GM12878 (cell line): ENCODE measurements at regions not wholly inside any gene's neighbourhood (a gene's known extent, or its start where the extent isn't known, plus 50 kb on each side); places are given as distances from the start of the nearest gene placed in this dataset.

Experiments
- BMI1 ChIP-seq: fragments of 450-650 bp; IDR thresholded peaks from 2 replicates; pipeline ENCODE4 v1.6.1; 2016; ENCODE audit warnings: mild to moderate bottlenecking, moderate library complexity, borderline replicate concordance
- CHD2 ChIP-seq: IDR thresholded peaks from 2 replicates; pipeline ENCODE4 v1.6.1; 2011; ENCODE audit warnings: low read depth, low read length, improper control_type of control experiment, borderline replicate concordance
- EP300 ChIP-seq, 2 experiments: fragments of 150-350 bp in 1 of 2; IDR thresholded peaks; 2 replicates each; pipeline ENCODE4 v1.6.1; 2011 to 2012; ENCODE audit warnings: low read depth in 2 of 2, low read length in 2 of 2, borderline replicate concordance in 1 of 2, improper control_type of control experiment in 1 of 2, inconsistent platforms in 1 of 2; ENCODE audit not compliant: control insufficient read depth in 1 of 2
- FOXM1 ChIP-seq: IDR thresholded peaks from 2 replicates; pipeline ENCODE4 v1.6.1; 2012; ENCODE audit warnings: low read depth, mild to moderate bottlenecking, inconsistent platforms, low read length, moderate library complexity
- GABPA ChIP-seq: IDR thresholded peaks from 2 replicates; pipeline ENCODE4 v1.6.1; 2014; ENCODE audit warnings: antibody characterized with exemption, low read depth, mild to moderate bottlenecking, inconsistent platforms
- HCFC1 ChIP-seq: fragments of 150-350 bp; IDR thresholded peaks from 2 replicates; pipeline ENCODE4 v1.6.1; 2014; ENCODE audit warnings: low read length
- HDAC6 ChIP-seq: fragments of 200-600 bp; sonication (generic); IDR thresholded peaks from one replicate; pipeline ENCODE4 v1.8.0; 2017; ENCODE audit warnings: antibody characterized with exemption; ENCODE audit not compliant: unreplicated experiment
- JUND ChIP-seq: IDR thresholded peaks from 2 replicates; pipeline ENCODE4 v1.6.1; 2012; ENCODE audit warnings: low read depth, mild to moderate bottlenecking, low read length, improper control_type of control experiment, moderate library complexity
- MEF2A ChIP-seq: IDR thresholded peaks from 2 replicates; pipeline ENCODE4 v1.6.1; 2011; ENCODE audit warnings: low read depth, mild to moderate bottlenecking, low read length, moderate library complexity; ENCODE audit not compliant: insufficient read depth
- MTA2 ChIP-seq: fragments of 450-650 bp; IDR thresholded peaks from 2 replicates; pipeline ENCODE4 v1.6.1; 2016; ENCODE audit warnings: low read depth, mild to moderate bottlenecking, moderate library complexity
- MTA3 ChIP-seq: IDR thresholded peaks from 2 replicates; pipeline ENCODE4 v1.6.1; 2012; ENCODE audit warnings: low read length, inconsistent platforms, borderline replicate concordance
- MXI1 ChIP-seq: fragments of 150-350 bp; IDR thresholded peaks from 2 replicates; pipeline ENCODE4 v1.6.1; 2011; ENCODE audit warnings: low read depth, mild to moderate bottlenecking, inconsistent platforms, low read length, improper control_type of control experiment
- MYB ChIP-seq: fragments of 150-350 bp; IDR thresholded peaks from 2 replicates; pipeline ENCODE4 v1.6.1; 2014; ENCODE audit warnings: mild to moderate bottlenecking, low read depth, low read length, borderline replicate concordance
- RUNX3 ChIP-seq: IDR thresholded peaks from 2 replicates; pipeline ENCODE4 v1.6.1; 2012; ENCODE audit warnings: low read length, inconsistent platforms
- SIN3A ChIP-seq: IDR thresholded peaks from 2 replicates; pipeline ENCODE4 v1.6.1; 2012; ENCODE audit warnings: low read depth, low read length, improper control_type of control experiment
- SREBF2 ChIP-seq: IDR thresholded peaks from 2 replicates; pipeline ENCODE4 v1.6.1; 2012; ENCODE audit warnings: mild to moderate bottlenecking, low read length
- SRF ChIP-seq, 2 experiments: IDR thresholded peaks; 2 replicates each; pipeline ENCODE4 v1.6.1; 2011; ENCODE audit warnings: low read depth in 2 of 2, low read length in 2 of 2, mild to moderate bottlenecking in 1 of 2, moderate library complexity in 1 of 2
- ZBED1 ChIP-seq: IDR thresholded peaks from 2 replicates; pipeline ENCODE4 v1.6.1; 2016; ENCODE audit warnings: borderline replicate concordance
- ZNF24 ChIP-seq: fragments of 450-650 bp; IDR thresholded peaks from 2 replicates; pipeline ENCODE4 v1.6.1; 2017; ENCODE audit warnings: antibody characterized with exemption, mild to moderate bottlenecking
- TF ChIP-seq, protein P1 (sequence below): fragments of 450-650 bp; IDR thresholded peaks from 2 replicates; pipeline ENCODE4 v1.6.1; 2014; ENCODE audit warnings: mild to moderate bottlenecking
- TF ChIP-seq, protein P2 (sequence below): IDR thresholded peaks from 2 replicates; pipeline ENCODE4 v1.6.1; 2012; ENCODE audit warnings: low read length, inconsistent platforms
- TF ChIP-seq, protein P3 (sequence below): fragments of 450-650 bp; IDR thresholded peaks from 2 replicates; pipeline ENCODE4 v1.6.1; 2017; ENCODE audit warnings: mild to moderate bottlenecking, low read depth, inconsistent platforms; ENCODE audit not compliant: poor library complexity, severe bottlenecking
- TF ChIP-seq, protein P4 (sequence below): IDR thresholded peaks from 2 replicates; pipeline ENCODE4 v1.6.1; 2011; ENCODE audit warnings: borderline replicate concordance, low read depth, mild to moderate bottlenecking, moderate library complexity, mixed read lengths, low read length; ENCODE audit not compliant: insufficient read depth; ENCODE audit errors: extremely low read length
- TF ChIP-seq, protein P5 (sequence below): fragments of 450-650 bp; IDR thresholded peaks from 2 replicates; pipeline ENCODE4 v1.6.1; 2017; ENCODE audit warnings: borderline replicate concordance
- TF ChIP-seq, protein P6 (sequence below): IDR thresholded peaks from 2 replicates; pipeline ENCODE4 v1.6.1; 2011; ENCODE audit warnings: low read depth, mild to moderate bottlenecking, low read length, moderate library complexity, borderline replicate concordance; ENCODE audit errors: extremely low read depth

DNA sequence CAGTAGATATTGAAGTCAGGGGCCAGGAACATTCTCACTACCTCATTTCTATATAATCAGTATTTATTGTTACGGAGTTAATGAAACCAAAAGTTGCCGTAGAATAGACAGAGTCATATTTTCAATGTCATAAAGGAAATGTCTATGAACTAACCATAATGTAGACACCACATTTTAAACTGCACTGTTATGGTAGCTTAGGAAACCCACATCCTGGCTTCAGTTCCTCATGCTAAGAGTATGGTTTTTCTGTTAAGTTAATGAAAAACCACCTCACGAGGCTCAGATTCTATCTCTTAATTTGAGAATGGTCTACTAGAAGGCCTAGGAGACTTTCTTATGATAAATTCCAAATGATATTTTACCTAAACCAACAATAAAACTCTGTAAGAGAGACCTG, 166.5 kb downstream of the TMEM26 start (continued):
- TF ChIP-seq, protein P1, sequence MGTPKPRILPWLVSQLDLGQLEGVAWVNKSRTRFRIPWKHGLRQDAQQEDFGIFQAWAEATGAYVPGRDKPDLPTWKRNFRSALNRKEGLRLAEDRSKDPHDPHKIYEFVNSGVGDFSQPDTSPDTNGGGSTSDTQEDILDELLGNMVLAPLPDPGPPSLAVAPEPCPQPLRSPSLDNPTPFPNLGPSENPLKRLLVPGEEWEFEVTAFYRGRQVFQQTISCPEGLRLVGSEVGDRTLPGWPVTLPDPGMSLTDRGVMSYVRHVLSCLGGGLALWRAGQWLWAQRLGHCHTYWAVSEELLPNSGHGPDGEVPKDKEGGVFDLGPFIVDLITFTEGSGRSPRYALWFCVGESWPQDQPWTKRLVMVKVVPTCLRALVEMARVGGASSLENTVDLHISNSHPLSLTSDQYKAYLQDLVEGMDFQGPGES: no peak
- TF ChIP-seq FOXM1: peak; percentile 76
- TF ChIP-seq ZBED1: 0 out of 2 replicates have a peak, but pooled peaks have one; percentile 47
- TF ChIP-seq JUND: no peak
- peak; percentile 41; the same call in 1 of the 2 replicates for TF ChIP-seq MYB
- peak; percentile 58; the same call in 1 of the 2 replicates for TF ChIP-seq CHD2
- TF ChIP-seq BMI1: peak; percentile 89
- no peak for TF ChIP-seq SREBF2
- no peak for TF ChIP-seq HCFC1
- TF ChIP-seq, protein P2, sequence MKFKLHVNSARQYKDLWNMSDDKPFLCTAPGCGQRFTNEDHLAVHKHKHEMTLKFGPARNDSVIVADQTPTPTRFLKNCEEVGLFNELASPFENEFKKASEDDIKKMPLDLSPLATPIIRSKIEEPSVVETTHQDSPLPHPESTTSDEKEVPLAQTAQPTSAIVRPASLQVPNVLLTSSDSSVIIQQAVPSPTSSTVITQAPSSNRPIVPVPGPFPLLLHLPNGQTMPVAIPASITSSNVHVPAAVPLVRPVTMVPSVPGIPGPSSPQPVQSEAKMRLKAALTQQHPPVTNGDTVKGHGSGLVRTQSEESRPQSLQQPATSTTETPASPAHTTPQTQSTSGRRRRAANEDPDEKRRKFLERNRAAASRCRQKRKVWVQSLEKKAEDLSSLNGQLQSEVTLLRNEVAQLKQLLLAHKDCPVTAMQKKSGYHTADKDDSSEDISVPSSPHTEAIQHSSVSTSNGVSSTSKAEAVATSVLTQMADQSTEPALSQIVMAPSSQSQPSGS: peak; percentile 90
- no peak for TF ChIP-seq SIN3A
- TF ChIP-seq, protein P3, sequence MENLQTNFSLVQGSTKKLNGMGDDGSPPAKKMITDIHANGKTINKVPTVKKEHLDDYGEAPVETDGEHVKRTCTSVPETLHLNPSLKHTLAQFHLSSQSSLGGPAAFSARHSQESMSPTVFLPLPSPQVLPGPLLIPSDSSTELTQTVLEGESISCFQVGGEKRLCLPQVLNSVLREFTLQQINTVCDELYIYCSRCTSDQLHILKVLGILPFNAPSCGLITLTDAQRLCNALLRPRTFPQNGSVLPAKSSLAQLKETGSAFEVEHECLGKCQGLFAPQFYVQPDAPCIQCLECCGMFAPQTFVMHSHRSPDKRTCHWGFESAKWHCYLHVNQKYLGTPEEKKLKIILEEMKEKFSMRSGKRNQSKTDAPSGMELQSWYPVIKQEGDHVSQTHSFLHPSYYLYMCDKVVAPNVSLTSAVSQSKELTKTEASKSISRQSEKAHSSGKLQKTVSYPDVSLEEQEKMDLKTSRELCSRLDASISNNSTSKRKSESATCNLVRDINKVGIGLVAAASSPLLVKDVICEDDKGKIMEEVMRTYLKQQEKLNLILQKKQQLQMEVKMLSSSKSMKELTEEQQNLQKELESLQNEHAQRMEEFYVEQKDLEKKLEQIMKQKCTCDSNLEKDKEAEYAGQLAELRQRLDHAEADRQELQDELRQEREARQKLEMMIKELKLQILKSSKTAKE: peak; percentile 99
- peak; percentile 99 for TF ChIP-seq RUNX3
- TF ChIP-seq ZNF24: peak; percentile 90
- TF ChIP-seq MTA2: peak; percentile 99
- TF ChIP-seq, protein P4, sequence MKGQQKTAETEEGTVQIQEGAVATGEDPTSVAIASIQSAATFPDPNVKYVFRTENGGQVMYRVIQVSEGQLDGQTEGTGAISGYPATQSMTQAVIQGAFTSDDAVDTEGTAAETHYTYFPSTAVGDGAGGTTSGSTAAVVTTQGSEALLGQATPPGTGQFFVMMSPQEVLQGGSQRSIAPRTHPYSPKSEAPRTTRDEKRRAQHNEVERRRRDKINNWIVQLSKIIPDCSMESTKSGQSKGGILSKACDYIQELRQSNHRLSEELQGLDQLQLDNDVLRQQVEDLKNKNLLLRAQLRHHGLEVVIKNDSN: no peak
- TF ChIP-seq EP300 (IDR thresholded peaks at IDR 0.05; ENCODE audit: borderline replicate concordance in 1 of 2, control insufficient read depth in 1 of 2, low read depth in 2 of 2, low read length in 2 of 2): peak; percentile 93 to 98
- TF ChIP-seq MTA3: peak; percentile 85; the same call in 1 of the 2 replicates
- TF ChIP-seq SRF (IDR thresholded peaks at IDR 0.05; ENCODE audit: low read depth in 2 of 2, low read length in 2 of 2): no peak
- TF ChIP-seq, protein P5, sequence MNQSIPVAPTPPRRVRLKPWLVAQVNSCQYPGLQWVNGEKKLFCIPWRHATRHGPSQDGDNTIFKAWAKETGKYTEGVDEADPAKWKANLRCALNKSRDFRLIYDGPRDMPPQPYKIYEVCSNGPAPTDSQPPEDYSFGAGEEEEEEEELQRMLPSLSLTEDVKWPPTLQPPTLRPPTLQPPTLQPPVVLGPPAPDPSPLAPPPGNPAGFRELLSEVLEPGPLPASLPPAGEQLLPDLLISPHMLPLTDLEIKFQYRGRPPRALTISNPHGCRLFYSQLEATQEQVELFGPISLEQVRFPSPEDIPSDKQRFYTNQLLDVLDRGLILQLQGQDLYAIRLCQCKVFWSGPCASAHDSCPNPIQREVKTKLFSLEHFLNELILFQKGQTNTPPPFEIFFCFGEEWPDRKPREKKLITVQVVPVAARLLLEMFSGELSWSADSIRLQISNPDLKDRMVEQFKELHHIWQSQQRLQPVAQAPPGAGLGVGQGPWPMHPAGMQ: no peak
- TF ChIP-seq MEF2A: peak; percentile 64; the same call in 1 of the 2 replicates
- TF ChIP-seq, protein P6, sequence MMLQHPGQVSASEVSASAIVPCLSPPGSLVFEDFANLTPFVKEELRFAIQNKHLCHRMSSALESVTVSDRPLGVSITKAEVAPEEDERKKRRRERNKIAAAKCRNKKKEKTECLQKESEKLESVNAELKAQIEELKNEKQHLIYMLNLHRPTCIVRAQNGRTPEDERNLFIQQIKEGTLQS: no peak
- TF ChIP-seq HDAC6: no peak
- peak; percentile 44; the same call in 1 of the 2 replicates for TF ChIP-seq GABPA
- no peak for TF ChIP-seq MXI1
